NAMALWA (cell line): ENCODE measurements at regions not wholly inside any gene's neighbourhood (a gene's known extent, or its start where the extent isn't known, plus 50 kb on each side); places are given as distances from the start of the nearest gene placed in this dataset.
"Not testable (repeated sequence)": the region's sequence is repeated elsewhere in the genome, so short reads cannot be mapped to it uniquely, and the experiment has no call there.

Experiments used
- DNase-seq: peaks from one replicate; pipeline ENCODE4 v3.0.0-alpha.2; 2015; ENCODE audit warnings: low spot score

DNA sequence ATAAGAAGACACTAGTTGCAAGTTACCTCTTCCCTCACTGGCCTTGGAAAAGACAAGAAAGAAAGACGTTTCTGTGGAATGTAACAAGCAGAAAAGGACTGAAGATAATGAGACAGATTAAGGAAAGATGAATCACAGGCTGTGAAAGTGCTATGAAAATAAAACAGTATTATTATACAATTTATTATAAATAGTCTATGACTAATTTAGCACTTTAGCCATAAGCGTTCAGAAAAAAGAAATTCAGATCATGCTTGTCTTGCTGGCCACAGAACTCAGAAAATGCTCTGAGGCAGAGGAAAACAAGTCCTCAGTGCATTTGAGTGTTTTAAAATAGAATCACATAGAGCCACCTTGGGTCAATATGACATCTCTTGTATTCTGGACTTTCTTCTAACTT is 174.8 kb upstream of the NBPF9 start:
- DNase-seq: not testable (repeated sequence)

DNA sequence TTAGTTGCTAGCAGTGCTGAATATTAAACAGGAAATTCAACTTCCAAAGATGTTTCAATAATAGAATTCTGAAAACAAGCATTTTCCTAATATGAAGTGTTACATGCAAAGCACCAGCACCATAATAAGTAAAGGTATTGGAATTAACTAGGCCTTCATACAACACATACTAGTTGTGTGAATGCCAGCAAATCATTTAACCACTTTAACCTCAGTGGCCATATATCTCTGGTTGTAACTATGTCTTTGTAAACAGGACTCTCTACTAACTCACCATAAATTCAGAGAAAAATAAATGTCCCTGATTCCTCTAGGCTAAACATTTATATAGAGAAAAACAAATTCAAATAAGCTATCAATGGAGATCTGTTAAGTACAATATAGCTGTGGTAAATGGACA is 175.7 kb upstream of the NBPF9 start:
- DNase-seq: not testable (repeated sequence)

DNA sequence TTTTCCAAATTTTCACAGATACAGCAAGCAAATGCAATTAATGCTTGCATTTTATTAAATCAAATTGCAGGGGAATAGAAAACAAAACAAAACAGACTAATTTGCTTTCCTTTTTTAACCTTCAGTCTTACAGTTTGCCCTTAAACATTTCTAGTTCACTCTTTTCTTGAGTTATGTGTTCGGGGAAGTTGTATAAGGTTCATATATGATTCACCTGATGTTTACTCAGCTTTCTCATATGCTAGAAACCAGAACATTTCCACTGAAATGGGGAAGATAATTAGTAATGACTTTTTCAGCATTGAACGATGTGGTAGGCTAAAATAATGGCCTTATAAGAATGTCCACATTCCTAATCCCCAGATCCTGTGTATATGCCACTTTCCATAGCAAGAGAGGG is 176.2 kb upstream of the NBPF9 start:
- not testable (repeated sequence) for DNase-seq

DNA sequence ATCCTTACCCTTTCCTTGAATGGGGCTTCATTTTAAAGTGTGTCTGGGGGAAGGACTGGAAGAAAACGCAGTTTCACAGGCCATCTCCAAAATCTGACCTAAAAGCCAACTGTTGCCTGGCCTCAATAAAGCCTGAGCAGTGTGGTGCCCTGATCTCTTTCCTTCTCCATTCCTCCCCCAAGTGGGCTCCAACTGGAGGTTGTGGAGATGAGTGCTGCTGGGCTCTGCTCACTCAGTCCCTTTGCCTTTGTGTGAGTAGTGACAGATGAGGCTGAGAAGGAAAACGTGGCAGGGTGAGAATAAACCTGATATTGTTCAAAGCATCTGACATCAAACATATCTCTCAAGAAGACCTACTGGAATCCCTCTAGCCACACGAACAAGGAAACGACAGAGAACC is 181.4 kb upstream of the NBPF9 start:
- DNase-seq: not testable (repeated sequence)

DNA sequence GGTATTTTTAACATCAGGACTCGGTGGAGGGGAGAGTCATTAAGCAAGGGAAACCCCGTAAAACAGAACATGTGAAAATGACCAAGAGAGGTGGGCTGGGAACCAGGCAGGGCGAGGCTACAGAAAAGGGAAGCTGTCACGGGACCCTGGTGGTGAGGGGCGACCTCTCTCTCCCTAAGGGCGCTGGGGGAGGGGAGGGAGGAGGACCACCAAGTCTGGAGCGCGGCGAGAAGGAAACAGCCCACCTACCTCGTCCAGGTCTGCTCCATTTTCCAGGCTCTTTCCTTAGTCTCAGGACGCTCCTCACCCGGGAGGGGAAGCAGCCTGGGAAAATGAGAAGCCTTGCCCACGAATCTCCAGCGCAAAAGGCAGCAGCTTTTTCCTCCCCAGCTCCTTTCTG is 181.9 kb upstream of the NBPF9 start:
- DNase-seq: not testable (repeated sequence)

DNA sequence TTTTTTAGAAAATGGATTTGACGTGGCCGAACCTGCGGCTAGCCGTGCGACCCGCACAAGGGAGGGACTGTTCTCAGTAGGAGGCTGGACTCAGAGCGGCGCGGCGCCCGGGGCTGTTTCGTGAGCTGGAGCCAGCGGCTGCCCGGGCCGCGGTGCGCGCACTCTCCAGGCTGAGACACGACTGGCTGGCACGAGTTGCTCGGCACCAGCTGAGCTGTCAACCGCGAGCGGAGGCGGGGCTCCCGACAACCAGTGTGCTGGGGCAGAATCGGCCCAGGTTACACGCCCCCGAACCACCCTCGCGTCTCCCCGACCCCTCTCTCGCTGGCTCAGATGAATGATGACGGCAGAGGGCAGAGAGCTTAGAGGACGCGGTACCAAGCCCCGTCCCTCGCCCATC is 182.3 kb upstream of the NBPF9 start:
- DNase-seq: not testable (repeated sequence)

DNA sequence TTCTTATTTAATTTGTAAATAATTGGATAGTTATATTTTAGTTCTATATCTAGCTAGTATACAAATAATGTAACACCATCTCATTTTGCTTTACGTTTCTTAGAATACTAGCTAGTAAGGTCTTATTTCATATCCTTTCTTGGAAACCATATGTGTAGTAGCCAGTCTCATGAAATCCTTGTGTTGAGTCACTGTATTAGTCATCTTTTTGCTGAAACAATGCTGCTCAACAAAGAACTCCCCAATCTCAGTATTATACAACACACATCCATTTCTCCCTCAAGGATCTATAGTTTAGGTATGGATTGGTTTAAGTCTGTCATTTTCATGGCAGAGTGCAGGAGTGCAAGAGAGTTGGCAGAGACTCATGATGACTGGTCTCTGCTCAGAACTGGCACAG is 185.2 kb upstream of the NBPF9 start:
- DNase-seq: not testable (repeated sequence)

DNA sequence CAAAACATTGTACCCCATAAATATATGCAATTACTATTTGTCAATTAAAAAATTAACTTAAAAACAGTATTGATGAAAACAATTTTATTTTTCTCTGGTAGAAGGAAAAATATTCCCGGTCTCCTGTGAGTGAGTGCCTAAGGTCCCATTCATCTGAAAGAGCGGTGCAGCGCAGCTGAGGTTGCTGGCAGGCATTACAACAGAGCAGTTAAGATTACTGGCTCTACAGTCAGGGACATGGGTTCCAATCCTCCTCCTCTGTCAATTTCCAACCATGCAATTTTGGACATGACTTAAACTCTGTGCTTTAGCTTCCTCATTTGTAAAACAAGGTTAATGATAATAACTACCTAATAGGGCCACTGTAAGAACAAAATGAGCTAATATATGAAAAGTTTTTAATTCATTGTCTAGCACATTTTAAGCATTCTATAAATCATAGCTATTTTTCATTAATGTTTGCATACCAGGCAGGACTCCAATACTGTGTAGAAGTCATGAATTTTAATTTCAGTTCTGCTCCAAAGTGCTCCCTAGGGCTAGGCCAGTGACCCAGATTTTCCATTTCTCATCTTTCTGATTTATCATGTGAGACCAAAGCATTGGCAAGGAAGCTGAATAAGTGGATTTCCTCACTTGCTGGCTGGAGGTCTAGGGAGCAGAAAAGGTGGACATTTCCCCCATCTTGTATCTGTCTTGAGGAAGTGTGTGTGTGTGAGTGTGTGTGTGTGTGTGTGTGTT is 174.2 kb upstream of the NBPF19 start:
- DNase-seq: not testable (repeated sequence)

DNA sequence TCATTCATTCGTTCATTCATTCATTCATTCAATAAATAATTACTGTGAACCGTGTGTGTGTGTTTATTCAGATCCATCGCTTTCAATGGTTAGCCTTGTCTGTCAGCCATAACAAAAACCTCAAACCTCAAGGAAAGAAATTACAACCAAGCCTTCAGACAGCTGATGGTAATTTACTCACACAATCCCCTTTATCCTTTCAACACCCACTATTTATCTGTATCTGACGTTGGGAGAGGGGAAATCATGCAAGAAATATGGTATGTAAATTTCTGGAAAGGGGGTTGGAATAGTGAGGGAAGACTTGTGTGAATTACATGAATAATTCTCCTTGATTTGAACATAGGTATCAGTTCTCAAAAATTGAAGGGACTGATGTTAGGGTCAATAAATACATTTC is 173.6 kb upstream of the NBPF19 start:
- DNase-seq: not testable (repeated sequence)

DNA sequence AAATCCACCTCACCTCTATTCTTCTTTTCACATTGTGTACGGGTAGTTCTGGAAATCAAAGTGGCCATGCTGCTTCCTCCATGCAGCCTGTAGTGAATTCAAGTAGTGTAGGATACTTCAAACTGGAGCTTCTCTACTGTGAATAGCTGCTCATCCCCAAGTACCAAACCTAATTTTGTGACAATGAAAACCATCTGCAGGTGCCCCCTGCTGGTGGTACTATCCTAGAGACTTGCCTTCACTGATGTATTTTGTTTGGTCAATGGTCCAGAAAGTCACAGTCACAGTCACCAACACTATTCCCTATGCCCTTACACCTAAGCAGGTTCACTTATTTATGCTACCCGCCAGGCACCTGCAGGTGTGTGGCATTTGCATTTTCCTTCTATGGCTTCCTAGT is 170.0 kb upstream of the NBPF19 start:
- not testable (repeated sequence) for DNase-seq

DNA sequence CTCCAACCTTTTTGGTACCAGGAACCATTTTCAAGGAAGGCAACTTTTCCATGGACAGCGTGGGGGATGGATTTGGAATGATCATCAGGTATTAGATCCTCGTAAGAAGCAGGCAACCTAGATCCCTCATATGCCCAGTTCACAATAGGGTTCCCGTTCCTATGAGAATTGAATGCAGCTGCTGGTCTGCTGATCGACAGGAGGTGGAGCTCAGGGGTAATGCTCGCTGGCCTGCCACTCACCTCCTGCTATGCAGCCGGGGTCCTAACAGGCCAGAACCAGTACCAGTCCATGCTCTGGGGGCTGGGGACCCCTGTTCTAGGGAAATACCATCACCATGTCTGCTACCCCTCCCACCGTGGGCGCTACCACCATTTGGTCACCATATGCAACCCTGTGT is 167.2 kb upstream of the NBPF19 start:
- not testable (repeated sequence) for DNase-seq

DNA sequence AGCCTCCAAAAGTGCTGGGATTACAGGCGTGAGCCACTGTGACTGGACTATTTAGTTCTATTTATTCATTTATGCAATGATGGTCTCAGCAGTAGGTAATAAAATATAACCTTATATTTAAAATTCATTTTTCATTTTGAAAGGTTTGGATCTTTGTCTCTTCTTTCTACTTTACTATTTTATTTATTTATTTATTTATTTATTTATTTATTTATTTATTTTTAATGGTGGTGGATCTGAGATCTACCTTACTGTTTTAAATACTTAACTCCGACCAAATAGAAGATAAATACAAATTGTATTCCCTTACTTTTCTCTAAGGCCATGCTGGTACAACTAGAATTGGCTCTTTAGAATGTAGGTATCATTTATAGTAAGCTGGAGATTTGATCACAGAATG is 159.9 kb upstream of the NBPF19 start:
- not testable (repeated sequence) for DNase-seq

DNA sequence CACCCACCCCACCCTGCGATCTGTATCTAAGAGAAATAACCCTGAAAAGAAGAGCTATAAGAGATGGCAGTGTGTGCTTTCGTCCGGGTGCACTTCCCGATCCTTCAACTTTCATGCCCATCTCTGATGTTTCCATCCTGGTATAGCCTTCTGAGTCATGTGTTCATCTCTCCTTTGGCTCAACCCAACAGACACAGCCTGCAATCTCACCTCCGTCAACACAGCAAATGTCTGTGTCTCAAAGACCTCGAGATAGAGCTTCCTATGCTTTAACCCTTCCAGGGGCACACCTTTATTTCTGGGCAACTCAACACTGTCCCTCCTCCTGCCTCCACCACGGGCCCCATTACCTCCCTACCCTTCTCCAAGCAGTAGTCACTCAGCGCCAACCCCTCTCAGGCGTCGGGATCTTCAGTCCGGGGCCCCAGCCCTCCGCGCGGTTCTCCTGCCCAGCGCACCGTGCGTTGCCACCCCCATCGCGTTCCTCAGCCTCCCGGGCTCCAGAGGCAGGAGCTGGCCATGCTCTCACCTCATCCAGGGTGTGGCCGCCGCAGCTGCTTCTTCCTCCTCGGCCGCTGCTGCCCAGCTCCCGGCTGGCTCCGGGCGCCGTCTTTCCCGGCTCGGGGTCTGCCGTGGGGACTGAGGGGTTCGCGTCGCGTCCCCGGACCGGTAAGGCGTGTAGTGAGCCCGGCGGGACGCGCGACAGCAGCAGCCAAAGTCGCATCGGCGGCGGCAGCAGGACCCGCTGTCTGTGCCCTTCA is 153.7 kb upstream of the NBPF19 start:
- DNase-seq: not testable (repeated sequence)

DNA sequence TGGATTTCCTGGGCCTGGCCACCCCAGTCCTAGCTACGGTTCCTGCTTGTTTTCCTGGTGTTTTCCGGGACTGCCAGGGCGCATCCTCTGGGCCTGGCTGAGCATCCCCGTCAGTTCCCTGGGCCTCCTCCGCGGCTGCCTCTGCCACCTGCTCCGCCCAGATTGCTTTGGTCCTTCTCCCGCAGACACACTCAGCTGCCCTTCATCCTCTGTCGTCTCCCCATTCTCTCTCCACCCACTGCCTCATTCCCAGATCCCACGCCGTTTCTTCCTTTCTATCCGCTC is 153.2 kb upstream of the NBPF19 start:
- DNase-seq: not testable (repeated sequence)

DNA sequence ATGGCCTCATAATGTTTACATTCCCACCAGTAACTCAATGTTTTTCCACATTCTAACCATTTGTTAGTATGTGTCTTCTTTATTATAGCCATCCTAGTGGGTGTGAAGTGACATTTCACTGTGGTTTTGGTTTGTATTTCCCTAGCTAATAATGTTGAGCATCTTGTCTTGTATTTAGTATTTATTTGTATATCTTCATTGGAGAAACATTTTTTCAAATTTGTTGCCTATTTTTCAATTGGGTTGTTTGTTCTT is 144.8 kb upstream of the NBPF19 start:
- not testable (repeated sequence) for DNase-seq

DNA sequence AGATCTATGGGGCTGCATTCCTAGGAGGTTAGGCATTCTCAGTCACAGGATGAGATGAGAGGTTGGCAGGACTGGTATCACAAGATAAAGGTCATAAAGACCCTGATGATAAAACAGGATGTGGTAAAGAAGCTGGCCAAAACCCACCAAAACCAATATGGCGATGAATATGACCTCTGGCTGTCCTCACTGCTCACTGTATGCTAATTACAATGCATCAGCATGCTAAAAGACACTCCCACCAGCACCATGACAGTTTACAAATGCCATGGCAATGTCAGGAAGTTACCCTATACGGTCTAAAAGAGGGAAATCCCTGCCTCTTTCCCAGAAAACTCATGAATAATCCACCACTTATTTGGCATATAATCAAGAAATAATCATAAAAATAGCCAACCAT is 138.8 kb upstream of the NBPF19 start:
- DNase-seq: not testable (repeated sequence)

DNA sequence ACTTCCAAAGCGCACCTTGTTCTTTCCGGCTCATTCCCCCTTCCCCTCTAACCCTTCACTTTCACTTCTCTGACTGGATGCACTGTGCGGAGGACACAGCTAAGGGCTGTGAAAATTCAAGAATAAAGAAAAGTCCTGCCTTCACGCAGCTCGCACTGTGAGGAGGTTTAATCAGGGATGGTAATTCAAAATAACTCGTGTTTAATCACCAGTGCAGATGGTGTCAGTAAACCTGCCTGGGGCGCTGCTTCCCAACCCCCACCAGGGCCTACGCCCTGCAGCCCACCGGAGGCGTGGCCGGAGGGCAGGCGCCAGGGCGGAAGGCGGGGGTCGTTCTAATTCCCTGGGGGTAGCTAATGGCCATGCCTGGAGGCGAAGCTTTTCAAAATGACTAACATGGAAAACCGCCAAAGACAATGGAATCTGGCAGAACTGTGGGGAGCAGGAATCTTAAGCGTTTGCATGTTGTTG is 136.6 kb upstream of the NBPF19 start:
- not testable (repeated sequence) for DNase-seq

DNA sequence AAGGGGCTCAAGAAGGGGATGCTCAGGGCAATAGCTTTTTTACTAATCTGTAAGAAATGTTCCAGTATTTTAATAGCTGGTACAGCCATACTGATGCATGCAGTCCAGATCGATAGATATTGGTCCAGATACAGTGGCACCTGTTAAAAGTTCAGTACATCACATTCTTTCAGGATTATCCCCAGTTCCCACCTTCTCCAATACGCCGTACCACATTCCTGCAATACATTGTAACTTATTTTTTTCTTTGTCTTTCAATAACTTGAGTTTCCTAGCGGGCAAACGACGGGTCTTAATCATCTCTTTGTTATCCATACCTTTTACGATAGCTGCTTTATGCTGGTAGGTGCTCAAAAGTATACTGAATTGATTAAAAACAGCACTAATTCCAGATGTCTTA is 136.1 kb upstream of the NBPF19 start:
- not testable (repeated sequence) for DNase-seq

DNA sequence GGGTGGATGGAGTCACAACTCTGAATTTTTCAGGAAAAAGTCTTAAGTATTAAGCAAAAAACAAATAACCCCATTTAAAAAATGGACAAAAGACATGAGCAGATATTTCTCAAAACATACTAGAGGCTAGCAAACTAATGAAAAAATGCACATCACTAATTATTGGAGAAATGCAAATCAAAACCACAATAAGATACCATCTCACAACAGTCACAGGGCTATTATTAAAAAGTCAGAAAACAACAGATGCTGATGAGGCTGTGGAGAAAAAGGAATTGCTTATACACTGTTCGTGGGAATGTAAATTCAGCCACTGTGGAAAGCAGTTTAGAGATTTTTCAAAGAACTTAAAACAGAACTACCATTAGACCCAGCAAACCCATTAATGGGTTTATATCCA is 125.4 kb upstream of the NBPF19 start:
- DNase-seq: not testable (repeated sequence)

DNA sequence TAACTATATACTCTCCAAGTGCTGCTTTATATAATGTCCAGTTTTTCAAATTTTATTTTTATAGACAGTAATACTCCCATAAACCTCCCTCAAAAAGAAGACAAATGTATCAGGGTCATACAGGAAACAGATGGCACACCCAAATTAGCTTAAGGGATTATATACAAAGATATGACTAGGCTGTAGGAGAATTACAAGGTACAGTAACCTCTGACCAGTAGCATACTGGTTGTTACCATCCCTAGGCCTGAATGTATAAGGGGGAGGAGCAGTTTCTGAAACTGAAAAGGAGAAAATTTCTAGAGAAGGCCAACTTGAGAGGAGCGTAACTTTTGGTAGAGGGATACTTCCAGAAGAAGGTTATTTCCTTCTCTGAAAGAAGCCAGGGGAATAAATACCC is 122.6 kb upstream of the NBPF19 start:
- not testable (repeated sequence) for DNase-seq

DNA sequence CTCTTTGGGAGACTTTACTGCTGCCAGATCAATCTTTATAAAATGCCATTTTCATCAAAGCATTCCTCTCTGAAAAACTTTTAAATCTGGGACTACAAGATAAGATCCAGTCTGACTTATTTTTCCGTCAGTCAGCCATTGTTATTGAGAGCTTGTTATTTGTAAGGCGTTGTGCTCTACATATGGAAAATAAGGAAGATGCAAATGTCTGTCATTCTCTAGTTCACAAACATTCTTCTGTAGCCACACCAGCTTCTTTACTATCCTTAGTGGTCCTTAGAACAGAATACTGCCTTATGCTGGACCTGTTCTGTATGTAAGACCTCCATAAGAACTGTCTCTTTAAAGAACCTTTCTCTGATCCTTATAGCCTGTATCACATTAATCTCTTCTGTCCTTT is 120.3 kb upstream of the NBPF19 start:
- not testable (repeated sequence) for DNase-seq

DNA sequence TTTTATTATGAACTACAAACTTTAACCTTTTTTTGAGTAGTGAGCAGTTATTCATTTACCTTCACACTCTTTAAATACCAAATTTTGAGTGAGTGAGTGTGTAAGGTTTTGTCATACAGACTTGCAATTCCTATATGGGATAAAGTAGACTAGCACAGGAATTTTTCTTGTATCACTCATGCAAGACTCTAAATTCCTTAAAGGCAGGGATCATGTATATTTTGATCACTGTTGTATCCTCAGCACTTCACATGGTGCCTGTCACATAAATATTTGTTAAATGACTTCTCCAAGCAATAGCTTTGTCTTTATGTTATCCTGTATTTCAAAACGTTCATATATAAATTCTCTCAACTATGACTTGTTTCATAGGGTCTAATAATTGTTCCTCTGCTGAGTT is 119.1 kb upstream of the NBPF19 start:
- DNase-seq: not testable (repeated sequence)

DNA sequence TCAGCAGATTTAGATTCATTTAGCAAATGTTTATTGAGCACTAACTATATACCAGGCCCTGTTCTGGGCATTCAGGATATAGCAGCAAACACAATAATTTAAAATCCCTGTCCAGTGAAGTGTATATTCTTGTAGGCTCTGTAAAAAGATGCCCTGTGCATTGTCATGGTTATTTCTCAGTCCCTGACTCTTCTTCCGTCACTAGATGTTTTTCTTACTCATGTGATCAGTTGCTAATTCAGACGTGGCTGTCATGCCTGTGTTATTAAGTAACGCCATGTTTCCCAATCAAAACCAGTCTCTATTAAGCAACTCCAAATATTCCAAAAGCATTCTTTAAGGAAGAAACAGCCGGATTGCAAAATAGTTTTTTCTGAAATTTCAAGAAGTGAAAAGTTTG is 118.7 kb upstream of the NBPF19 start:
- not testable (repeated sequence) for DNase-seq

DNA sequence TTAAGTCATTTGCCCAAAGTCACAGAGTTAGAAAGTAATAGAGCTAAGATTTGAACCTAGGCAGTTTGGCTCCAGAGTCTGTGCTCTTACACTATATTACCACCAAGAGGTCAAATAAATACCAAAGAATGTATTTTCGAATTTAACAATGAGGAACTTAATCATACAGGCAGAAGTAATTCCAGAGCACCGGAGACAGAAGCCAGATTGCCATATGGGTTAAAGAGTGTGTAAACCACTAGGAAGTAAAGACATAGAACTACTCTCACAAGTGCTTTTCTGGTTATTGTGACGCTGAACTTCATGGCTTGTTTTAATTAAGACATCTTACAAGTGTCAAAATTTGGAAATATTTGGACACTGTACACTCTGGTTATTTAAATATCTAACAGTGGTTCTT is 114.5 kb upstream of the NBPF19 start:
- not testable (repeated sequence) for DNase-seq
